ENCODE measurements at regions not wholly inside any gene's neighbourhood (a gene's known extent, or its start where the extent isn't known, plus 50 kb on each side); places are given as distances from the start of the nearest gene placed in this dataset.

- Histone ChIP-seq H3K27me3 (no peaks in the 10 kb centered on the region), H3K27ac (no peak overlapping the region), H3K4me3 (no peak overlapping the region), H3K4me1 (no peaks in the 10 kb centered on the region), H3K36me3 (no peaks in the 10 kb centered on the region), H3K9me3 (no peaks in the 10 kb centered on the region)
- TF ChIP-seq, protein P1, sequence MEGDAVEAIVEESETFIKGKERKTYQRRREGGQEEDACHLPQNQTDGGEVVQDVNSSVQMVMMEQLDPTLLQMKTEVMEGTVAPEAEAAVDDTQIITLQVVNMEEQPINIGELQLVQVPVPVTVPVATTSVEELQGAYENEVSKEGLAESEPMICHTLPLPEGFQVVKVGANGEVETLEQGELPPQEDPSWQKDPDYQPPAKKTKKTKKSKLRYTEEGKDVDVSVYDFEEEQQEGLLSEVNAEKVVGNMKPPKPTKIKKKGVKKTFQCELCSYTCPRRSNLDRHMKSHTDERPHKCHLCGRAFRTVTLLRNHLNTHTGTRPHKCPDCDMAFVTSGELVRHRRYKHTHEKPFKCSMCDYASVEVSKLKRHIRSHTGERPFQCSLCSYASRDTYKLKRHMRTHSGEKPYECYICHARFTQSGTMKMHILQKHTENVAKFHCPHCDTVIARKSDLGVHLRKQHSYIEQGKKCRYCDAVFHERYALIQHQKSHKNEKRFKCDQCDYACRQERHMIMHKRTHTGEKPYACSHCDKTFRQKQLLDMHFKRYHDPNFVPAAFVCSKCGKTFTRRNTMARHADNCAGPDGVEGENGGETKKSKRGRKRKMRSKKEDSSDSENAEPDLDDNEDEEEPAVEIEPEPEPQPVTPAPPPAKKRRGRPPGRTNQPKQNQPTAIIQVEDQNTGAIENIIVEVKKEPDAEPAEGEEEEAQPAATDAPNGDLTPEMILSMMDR (IDR thresholded peaks at IDR 0.05): no peak
- TF ChIP-seq POLR2A (IDR thresholded peaks at IDR 0.05) (no peak), POLR2AphosphoS5 (IDR thresholded peaks at IDR 0.05) (no peak)
- DNase-seq (ENCODE audit: low spot score in 2 of 2): no peak
- intact Hi-C loops (cut with DNase I; ENCODE audit: low total_unique reads): no loop called here
These were observed 520.1 kb downstream of the SUCLA2 start for GRCh38 chr13:47480951-47481350.

- TF ChIP-seq, protein P1 (IDR thresholded peaks at IDR 0.05): no peak
- TF ChIP-seq POLR2A (IDR thresholded peaks at IDR 0.05) (no peak), POLR2AphosphoS5 (IDR thresholded peaks at IDR 0.05) (no peak)
- Histone ChIP-seq H3K27me3 (no peaks in the 10 kb centered on the region), H3K4me1 (no peaks in the 10 kb centered on the region), H3K4me3 (no peak overlapping the region), H3K36me3 (no peaks in the 10 kb centered on the region), H3K9me3 (no peaks in the 10 kb centered on the region), H3K27ac (no peak overlapping the region)
- DNase-seq (ENCODE audit: low spot score in 2 of 2): no peak
- intact Hi-C loops (cut with DNase I; ENCODE audit: low total_unique reads): no loop called here
These were observed 521.0 kb downstream of the SUCLA2 start for GRCh38 chr13:47480121-47480520.

- Histone ChIP-seq H3K27ac (no peak overlapping the region), H3K27me3 (no peaks in the 10 kb centered on the region), H3K36me3 (no peaks in the 10 kb centered on the region), H3K4me1 (no peaks in the 10 kb centered on the region), H3K4me3 (no peak overlapping the region), H3K9me3 (no peaks in the 10 kb centered on the region)
- TF ChIP-seq POLR2A (IDR thresholded peaks at IDR 0.05) (no peak), POLR2AphosphoS5 (IDR thresholded peaks at IDR 0.05) (no peak)
- TF ChIP-seq, protein P1 (IDR thresholded peaks at IDR 0.05): no peak
- no peak for DNase-seq (ENCODE audit: low spot score in 2 of 2)
- intact Hi-C loops (cut with DNase I; ENCODE audit: low total_unique reads): no loop called here
These were observed 522.1 kb downstream of the SUCLA2 start for GRCh38 chr13:47478985-47479384.

GRCh38 chr13:47475441-47475948 lies 525.6 kb downstream of the SUCLA2 start:
- no peak for DNase-seq (ENCODE audit: low spot score in 2 of 2)
- H3K4me3 ChIP-seq: no peak overlapping the region
- no peaks in the 10 kb centered on the region for H3K27me3 ChIP-seq
- no peaks in the 10 kb centered on the region for H3K36me3 ChIP-seq
- H3K9me3 ChIP-seq: no peaks in the 10 kb centered on the region
- no peak overlapping the region for H3K27ac ChIP-seq
- TF ChIP-seq, protein P1 (IDR thresholded peaks at IDR 0.05): no peak
- no peak for TF ChIP-seq POLR2A (IDR thresholded peaks at IDR 0.05)
- TF ChIP-seq POLR2AphosphoS5 (IDR thresholded peaks at IDR 0.05): no peak
- H3K4me1 ChIP-seq: no peaks in the 10 kb centered on the region
- intact Hi-C loops (cut with DNase I; ENCODE audit: low total_unique reads): no loop called here

- Histone ChIP-seq H3K27ac (no peak overlapping the region), H3K27me3 (no peaks in the 10 kb centered on the region), H3K9me3 (no peaks in the 10 kb centered on the region), H3K36me3 (no peaks in the 10 kb centered on the region), H3K4me3 (no peak overlapping the region), H3K4me1 (no peaks in the 10 kb centered on the region)
- no peak for TF ChIP-seq POLR2A (IDR thresholded peaks at IDR 0.05)
- no peak for TF ChIP-seq POLR2AphosphoS5 (IDR thresholded peaks at IDR 0.05)
- TF ChIP-seq, protein P1 (IDR thresholded peaks at IDR 0.05): no peak
- intact Hi-C loops (cut with DNase I; ENCODE audit: low total_unique reads): no loop called here
- no peak for DNase-seq (ENCODE audit: low spot score in 2 of 2)
These were observed 526.2 kb downstream of the SUCLA2 start for GRCh38 chr13:47474839-47475238.
